ENCODE measurements at regions not wholly inside any gene's neighbourhood (a gene's known extent, or its start where the extent isn't known, plus 50 kb on each side); places are given as distances from the start of the nearest gene placed in this dataset.

DNA sequence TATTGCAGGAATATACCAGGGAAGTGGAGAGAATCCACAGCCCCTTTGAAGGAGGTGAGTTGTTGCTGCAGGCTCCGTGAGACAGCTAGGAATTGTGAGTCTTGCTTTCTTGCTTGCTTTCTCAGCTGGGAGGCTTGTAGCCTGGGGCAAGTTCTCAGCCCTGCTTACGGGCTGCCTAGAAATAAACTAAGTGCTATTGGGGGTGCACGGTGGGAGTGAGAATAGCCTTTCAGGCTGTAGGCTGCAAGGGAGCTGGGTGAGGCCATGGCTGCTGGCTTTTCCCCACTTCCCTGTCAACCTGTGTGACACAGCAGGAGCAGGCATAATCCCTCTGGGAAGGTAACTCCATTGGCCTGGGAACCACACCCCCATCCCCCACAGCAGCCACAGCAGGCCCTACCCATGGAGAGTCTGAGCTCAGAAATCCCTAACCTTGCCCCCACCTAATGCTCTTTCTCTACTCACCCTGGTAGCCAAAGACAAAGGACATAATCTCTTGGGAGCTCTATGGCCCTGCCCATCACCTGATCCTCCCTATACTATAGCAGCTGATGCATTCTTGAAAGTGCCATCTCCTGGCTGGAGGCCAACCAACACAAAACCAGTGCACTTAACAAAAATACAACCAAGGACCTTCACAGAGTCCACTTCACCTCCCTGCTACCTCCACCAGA is 113.0 kb downstream of the MMRN1 start:
- in situ Hi-C loops (cut with HindIII; ENCODE audit: low pct_unique_long_range_greater_than_20kb, low sequenced_read_pairs) = no loop called here
- DNase-seq (ENCODE audit: low read depth in 1 of 2, low spot score in 1 of 2) = no peak
- TF ChIP-seq JUND (IDR thresholded peaks at IDR 0.05; ENCODE audit: low read depth) = no peak

- DNase-seq (ENCODE audit: low read depth in 1 of 2, low spot score in 1 of 2) = no peak
- in situ Hi-C loops (cut with HindIII; ENCODE audit: low pct_unique_long_range_greater_than_20kb, low sequenced_read_pairs) = no loop called here
- no peak for TF ChIP-seq JUND (IDR thresholded peaks at IDR 0.05; ENCODE audit: low read depth)
Measured at GRCh38 chr4:90012918-90013317, 114.3 kb upstream of the CCSER1 start.

GRCh38 chr4:90024519-90024918 is 102.7 kb upstream of the CCSER1 start:
- in situ Hi-C loops (cut with HindIII; ENCODE audit: low pct_unique_long_range_greater_than_20kb, low sequenced_read_pairs) = no loop called here
- no peak for DNase-seq (ENCODE audit: low read depth in 1 of 2, low spot score in 1 of 2)
- TF ChIP-seq JUND (IDR thresholded peaks at IDR 0.05; ENCODE audit: low read depth) = no peak

GRCh38 chr4:90025248-90025647 is 101.9 kb upstream of the CCSER1 start:
- no peak for TF ChIP-seq JUND (IDR thresholded peaks at IDR 0.05; ENCODE audit: low read depth)
- peak in 1 of 2 experiments; percentile 33 for DNase-seq (ENCODE audit: low read depth in 1 of 2, low spot score in 1 of 2)
- in situ Hi-C loops (cut with HindIII; ENCODE audit: low pct_unique_long_range_greater_than_20kb, low sequenced_read_pairs) = no loop called here

- in situ Hi-C loops (cut with HindIII; ENCODE audit: low pct_unique_long_range_greater_than_20kb, low sequenced_read_pairs) = no loop called here
- no peak for TF ChIP-seq JUND (IDR thresholded peaks at IDR 0.05; ENCODE audit: low read depth)
- DNase-seq (ENCODE audit: low read depth in 1 of 2, low spot score in 1 of 2) = no peak
Measured at GRCh38 chr4:90027565-90027964, 99.6 kb upstream of the CCSER1 start.

DNA sequence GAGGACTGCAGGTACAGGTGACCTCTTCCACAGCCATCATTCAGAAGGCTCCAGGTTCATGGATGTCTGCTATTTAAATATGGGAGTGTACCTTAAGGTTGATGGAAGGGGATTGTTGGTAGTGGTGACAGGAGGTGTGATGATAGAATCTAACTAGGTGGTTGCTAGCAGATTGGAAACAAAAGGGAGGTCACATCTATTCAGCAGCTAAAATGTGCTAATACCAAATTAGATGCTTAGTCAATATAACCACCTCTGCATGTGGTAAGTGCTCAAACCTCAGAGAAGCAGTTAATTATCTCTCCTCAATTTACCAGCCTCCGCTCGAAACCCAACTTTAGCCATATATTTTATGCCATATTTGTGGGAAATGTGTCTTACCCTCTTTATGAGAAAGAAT is 98.7 kb upstream of the CCSER1 start:
- TF ChIP-seq JUND (IDR thresholded peaks at IDR 0.05; ENCODE audit: low read depth) = no peak
- no peak for DNase-seq (ENCODE audit: low read depth in 1 of 2, low spot score in 1 of 2)
- in situ Hi-C loops (cut with HindIII; ENCODE audit: low pct_unique_long_range_greater_than_20kb, low sequenced_read_pairs) = no loop called here

DNA sequence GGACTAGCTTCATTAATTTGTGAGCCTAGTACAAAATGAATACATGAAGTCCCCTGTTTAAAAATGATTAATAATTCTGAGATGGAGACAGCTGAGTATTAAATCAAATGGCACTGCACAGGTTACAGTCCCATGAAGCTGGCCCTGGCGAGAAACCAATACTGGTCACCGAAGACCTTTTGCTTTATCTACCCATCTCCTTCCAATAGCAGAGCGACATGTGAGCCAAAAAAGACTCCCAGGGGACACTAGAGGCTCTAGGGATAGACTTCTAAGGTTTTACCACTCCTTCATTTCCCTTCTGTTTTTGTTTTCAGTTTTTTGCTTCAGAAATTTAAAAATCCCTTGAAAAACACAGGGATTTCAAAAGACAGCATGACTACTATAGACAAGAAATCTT is 97.0 kb upstream of the CCSER1 start:
- TF ChIP-seq JUND (IDR thresholded peaks at IDR 0.05; ENCODE audit: low read depth) = no peak
- in situ Hi-C loops (cut with HindIII; ENCODE audit: low pct_unique_long_range_greater_than_20kb, low sequenced_read_pairs) = no loop called here
- no peak for DNase-seq (ENCODE audit: low read depth in 1 of 2, low spot score in 1 of 2)

- peak in 1 of 2 experiments; percentile 60 for DNase-seq (ENCODE audit: low read depth in 1 of 2, low spot score in 1 of 2)
- no peak for TF ChIP-seq JUND (IDR thresholded peaks at IDR 0.05; ENCODE audit: low read depth)
- in situ Hi-C loops (cut with HindIII; ENCODE audit: low pct_unique_long_range_greater_than_20kb, low sequenced_read_pairs) = no loop called here
Measured at GRCh38 chr4:90030953-90031352, 96.2 kb upstream of the CCSER1 start.

DNA sequence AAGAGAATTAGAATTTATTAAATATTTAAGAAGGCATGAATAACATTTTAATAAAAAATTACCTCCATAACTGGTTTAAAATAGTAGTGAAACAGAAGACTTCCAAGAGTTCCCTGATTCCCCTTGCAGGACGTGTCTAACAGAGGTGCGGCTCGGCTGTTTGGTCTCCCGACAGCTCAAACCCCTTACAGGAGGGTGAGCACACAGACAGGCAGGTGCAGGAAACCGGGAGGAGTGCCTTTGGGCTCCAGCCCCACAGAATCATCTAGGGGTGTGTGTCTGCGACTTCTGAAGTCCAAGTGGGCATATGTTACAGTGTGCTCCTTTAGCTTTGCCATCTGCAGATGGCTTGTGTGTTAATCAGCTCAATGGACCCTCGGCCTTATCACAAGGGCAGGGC is 88.1 kb upstream of the CCSER1 start:
- DNase-seq (ENCODE audit: low read depth in 1 of 2, low spot score in 1 of 2) = no peak
- no peak for TF ChIP-seq JUND (IDR thresholded peaks at IDR 0.05; ENCODE audit: low read depth)
- in situ Hi-C loops (cut with HindIII; ENCODE audit: low pct_unique_long_range_greater_than_20kb, low sequenced_read_pairs) = no loop called here

DNA sequence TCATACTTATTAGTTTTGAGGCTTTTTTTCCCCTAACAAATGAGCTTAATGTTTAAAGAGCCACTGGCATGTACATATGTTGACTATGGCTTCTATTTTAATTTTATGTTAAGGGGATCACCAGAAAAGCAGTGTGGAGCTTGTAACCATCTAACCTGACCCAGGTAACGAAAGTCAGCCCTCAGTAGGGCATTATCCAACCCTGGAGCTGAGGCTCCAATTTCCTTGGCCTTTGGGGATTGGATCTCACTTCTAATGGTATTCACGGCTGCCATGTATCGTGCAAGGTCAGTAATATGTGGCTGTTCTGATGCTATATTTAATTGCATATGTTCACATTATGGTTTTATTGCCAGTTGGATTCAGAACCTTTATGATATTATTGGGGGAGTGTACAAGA is 75.2 kb upstream of the CCSER1 start:
- in situ Hi-C loops (cut with HindIII; ENCODE audit: low pct_unique_long_range_greater_than_20kb, low sequenced_read_pairs) = no loop called here
- TF ChIP-seq JUND (IDR thresholded peaks at IDR 0.05; ENCODE audit: low read depth) = no peak
- no peak for DNase-seq (ENCODE audit: low read depth in 1 of 2, low spot score in 1 of 2)

DNA sequence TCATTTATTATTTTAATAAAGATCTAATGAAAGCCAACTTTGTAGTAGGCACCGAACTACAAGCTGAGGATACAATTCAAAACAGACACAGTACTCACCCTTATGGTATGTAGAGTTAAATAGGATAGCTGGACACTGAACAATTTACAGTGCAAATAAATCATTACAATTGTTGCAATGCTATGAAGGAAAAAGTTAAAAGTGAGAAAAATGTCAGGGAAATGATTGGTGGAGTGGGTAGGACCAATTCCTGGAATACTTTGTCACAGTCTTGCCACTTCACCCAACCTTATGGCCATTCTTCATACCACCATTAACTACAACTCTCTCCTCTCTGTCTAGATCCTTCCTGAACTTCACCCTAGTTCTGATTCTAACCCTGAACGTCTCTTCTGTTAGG is 70.1 kb upstream of the CCSER1 start:
- no peak for TF ChIP-seq JUND (IDR thresholded peaks at IDR 0.05; ENCODE audit: low read depth)
- in situ Hi-C loops (cut with HindIII; ENCODE audit: low pct_unique_long_range_greater_than_20kb, low sequenced_read_pairs) = no loop called here
- no peak for DNase-seq (ENCODE audit: low read depth in 1 of 2, low spot score in 1 of 2)

GRCh38 chr4:90060039-90060438 is 67.2 kb upstream of the CCSER1 start:
- peak in 1 of 2 experiments; percentile 25 for DNase-seq (ENCODE audit: low read depth in 1 of 2, low spot score in 1 of 2)
- TF ChIP-seq JUND (IDR thresholded peaks at IDR 0.05; ENCODE audit: low read depth) = no peak
- in situ Hi-C loops (cut with HindIII; ENCODE audit: low pct_unique_long_range_greater_than_20kb, low sequenced_read_pairs) = no loop called here

DNA sequence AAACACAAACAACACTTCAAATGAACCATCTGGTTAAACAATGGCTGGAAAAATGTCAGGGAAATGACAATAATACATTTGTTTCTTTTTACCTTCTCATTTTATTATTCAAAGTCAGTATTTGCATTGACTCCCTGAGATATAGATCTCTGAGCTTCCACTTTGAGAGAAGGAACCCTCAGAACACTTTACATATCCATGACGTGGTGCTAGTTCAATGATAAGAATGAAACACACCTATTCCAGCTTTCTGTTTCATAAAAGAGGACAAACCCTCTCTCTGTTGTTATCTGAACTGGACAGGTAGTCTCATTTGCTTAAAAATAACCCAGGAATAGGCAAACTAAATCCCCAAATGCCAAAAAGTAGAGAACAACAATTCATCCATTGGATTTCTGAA is 65.3 kb upstream of the CCSER1 start:
- in situ Hi-C loops (cut with HindIII; ENCODE audit: low pct_unique_long_range_greater_than_20kb, low sequenced_read_pairs) = no loop called here
- no peak for DNase-seq (ENCODE audit: low read depth in 1 of 2, low spot score in 1 of 2)

GRCh38 chr4:90064196-90064595 is 63.0 kb upstream of the CCSER1 start:
- DNase-seq (ENCODE audit: low read depth in 1 of 2, low spot score in 1 of 2) = no peak
- no peak for TF ChIP-seq JUND (IDR thresholded peaks at IDR 0.05; ENCODE audit: low read depth)
- in situ Hi-C loops (cut with HindIII; ENCODE audit: low pct_unique_long_range_greater_than_20kb, low sequenced_read_pairs) = no loop called here

More for the DNA sequence above, 65.3 kb upstream of the CCSER1 start:
- no peak for TF ChIP-seq JUND (IDR thresholded peaks at IDR 0.05; ENCODE audit: low read depth)
